ENCODE measurements at regions not wholly inside any gene's neighbourhood (a gene's known extent, or its start where the extent isn't known, plus 50 kb on each side); places are given as distances from the start of the nearest gene placed in this dataset.

- no peak for TF ChIP-seq CTCF (IDR thresholded peaks at IDR 0.05; ENCODE audit: extremely low read depth, missing control alignments)
- DNase-seq (ENCODE audit: low spot score) = no peak
Observed at GRCh38 chr15:66907826-66908743, 157.3 kb upstream of the SMAD3 start.

GRCh38 chr15:66908744-66909095, 156.7 kb upstream of the SMAD3 start:
- no peak for DNase-seq (ENCODE audit: low spot score)

GRCh38 chr15:66909381-66909890, 156.0 kb upstream of the SMAD3 start:
- DNase-seq (ENCODE audit: low spot score) = no peak
- no peak for TF ChIP-seq CTCF (IDR thresholded peaks at IDR 0.05; ENCODE audit: extremely low read depth, missing control alignments)

More at GRCh38 chr15:66908744-66909095, 156.7 kb upstream of the SMAD3 start:
- TF ChIP-seq CTCF (IDR thresholded peaks at IDR 0.05; ENCODE audit: extremely low read depth, missing control alignments) = no peak

- DNase-seq (ENCODE audit: low spot score) = no peak
- TF ChIP-seq CTCF (IDR thresholded peaks at IDR 0.05; ENCODE audit: extremely low read depth, missing control alignments) = no peak
Observed at GRCh38 chr15:66911131-66911700, 154.2 kb upstream of the SMAD3 start.

- no peak for TF ChIP-seq CTCF (IDR thresholded peaks at IDR 0.05; ENCODE audit: extremely low read depth, missing control alignments)
- no peak for DNase-seq (ENCODE audit: low spot score)
Observed at GRCh38 chr15:66912001-66912400, 153.4 kb upstream of the SMAD3 start.

- no peak for TF ChIP-seq CTCF (IDR thresholded peaks at IDR 0.05; ENCODE audit: extremely low read depth, missing control alignments)
- no peak for DNase-seq (ENCODE audit: low spot score)
Observed at GRCh38 chr15:66912441-66912840, 153.0 kb upstream of the SMAD3 start.

- DNase-seq (ENCODE audit: low spot score) = no peak
- TF ChIP-seq CTCF (IDR thresholded peaks at IDR 0.05; ENCODE audit: extremely low read depth, missing control alignments) = no peak
Observed at GRCh38 chr15:66917904-66918448, 147.4 kb upstream of the SMAD3 start.

Data from GM20000 (cell line).